Activated CD8-positive, alpha-beta memory T cell treated with anti-CD3 and anti-CD28 coated beads for 4 hours (primary cell): ENCODE measurements at regions not wholly inside any gene's neighbourhood (a gene's known extent, or its start where the extent isn't known, plus 50 kb on each side); places are given as distances from the start of the nearest gene placed in this dataset.
"Not testable (repeated sequence)": the region's sequence is repeated elsewhere in the genome, so short reads cannot be mapped to it uniquely, and the experiment has no call there.

ENCODE experiments used
- DNase-seq, 2 donors: peaks; one replicate each; pipeline ENCODE4 v3.0.0-alpha.2; 2020; ENCODE audit warnings: low read depth in 2 of 2

DNA sequence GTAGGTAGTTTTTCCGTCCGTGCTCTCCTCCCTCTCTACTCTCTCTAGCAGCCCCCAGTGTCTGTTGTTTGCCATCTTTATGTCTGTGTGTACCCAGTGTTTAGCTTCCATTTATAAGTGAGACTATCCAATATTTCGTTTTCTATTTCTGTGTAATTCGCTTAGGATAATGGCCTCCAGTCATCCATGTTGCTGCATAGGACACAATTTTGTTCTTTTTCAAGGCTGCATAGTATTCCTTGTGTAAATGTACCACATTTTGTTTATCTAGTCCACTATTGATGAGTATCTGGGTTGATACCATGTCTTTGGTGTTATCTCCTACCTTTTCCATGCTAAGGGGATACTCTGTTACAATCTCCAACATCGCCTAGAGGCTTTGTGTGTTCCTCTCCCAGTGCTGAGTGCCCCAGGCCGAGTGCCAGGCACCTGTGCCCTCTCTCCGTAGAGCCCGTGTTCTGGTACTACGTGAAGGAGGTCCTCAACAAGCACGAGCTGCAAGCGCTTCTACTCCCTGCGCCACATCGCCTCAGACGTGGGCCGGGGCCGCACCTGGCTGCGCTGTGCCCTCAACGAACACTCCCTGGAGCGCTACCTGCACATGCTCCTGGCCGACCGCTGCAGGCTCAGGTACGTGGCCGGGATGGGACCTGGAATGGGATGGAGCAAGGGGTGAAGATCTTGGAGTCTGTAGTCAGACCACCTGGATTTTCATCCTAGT, 51.0 kb downstream of the NPIPB11 start:
- not testable (repeated sequence) for DNase-seq

DNA sequence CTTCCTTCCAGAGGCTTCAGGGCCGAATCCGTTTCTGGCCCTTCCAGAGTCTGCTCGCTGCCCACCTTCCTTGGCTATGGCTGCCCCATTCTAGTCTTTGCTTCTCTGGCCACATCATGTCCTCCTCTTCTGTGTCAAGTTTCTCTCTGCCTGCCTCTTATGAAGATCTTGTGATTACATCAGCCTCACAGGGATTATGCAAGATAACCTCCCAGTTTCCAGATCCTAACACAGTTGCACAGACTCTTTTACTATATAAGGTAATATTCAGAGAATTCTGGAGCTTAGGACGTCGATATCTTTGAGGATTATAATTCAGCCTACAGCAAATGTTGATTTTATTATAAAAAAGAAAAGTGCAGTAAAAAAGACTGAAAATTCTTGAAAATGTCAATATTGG, 52.1 kb downstream of the NPIPB11 start:
- not testable (repeated sequence) for DNase-seq

DNA sequence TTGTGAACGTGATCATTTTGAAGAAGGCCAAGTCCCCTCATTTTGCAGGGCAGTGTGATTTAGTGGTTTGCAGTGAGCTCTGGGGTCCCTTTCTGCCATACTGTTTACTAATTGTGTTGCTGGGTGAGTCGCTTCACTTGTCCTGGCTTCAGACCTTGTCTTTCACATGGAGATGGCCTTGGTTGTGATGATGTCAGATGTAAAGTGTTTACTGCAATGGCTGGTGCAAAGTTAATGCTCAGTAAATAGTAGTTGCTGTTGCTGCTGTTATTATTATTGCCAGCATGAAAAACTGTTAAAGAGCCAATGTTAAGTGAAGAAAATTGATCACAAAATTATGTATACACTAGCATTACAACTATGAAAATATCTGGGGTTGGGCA, 53.9 kb downstream of the NPIPB11 start:
- DNase-seq = not testable (repeated sequence)

DNA sequence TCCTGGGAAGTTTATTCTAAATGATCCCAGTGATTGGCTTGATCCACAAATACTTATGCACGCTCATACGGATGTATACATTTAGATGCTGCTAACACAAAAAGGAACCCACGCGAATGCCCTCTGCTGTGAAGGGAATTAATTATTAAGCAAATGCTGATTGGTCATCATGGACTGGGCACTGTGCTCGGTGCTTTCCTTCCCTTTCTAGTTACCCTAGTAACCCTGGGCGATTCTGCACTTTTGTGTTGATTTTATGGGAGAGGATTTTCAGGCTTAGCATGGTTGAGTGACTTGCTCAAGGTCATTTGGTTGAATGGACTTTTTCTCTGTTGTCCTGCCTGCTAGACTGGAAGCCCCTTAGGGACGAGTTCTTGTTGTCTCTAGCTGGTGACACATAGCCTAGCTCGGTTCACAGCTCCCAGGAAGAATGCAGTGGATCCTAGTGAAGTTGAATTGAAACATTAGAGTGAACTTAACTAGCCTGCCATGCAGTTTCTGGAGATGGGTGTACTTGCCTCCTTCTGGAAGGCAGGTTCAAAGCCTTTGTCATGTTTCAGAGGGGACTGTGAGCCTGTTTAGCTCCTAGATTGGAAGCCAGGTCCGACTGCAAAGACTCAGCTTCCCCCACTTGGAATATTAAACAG, 54.4 kb downstream of the NPIPB11 start:
- not testable (repeated sequence) for DNase-seq

DNA sequence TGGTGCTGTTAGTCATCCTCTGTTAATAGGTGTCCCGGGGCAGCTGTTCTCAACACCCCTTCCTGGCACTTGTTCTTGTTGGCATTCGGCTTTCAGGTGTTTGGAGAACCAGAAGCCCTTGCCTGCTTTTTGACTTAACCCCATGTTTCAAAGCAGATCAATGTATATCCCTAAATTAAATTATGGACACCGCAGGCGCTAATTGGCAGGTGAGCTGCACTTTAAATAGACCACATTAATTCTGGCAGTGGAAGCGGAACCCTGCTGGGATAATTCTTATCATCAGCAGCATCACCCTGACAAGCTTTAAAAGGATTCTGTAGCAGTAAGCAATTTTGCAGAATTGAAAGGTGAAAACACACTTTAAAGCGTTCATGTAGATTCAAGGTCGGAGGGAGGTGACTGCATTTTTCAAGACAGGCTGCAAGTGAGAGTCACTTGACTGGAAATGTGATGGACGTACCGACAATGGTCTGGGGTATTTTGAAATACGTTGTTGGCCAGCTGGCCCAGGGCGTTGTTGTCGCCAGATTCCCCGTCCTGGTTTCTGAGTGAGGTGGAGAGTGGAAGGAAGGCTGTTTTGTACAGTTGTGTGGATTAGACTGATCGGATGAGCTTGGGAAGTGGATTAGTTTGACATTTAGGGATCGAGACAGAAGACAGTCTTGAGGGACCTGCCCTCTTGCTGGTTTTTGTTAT, 55.1 kb downstream of the NPIPB11 start:
- not testable (repeated sequence) for DNase-seq

DNA sequence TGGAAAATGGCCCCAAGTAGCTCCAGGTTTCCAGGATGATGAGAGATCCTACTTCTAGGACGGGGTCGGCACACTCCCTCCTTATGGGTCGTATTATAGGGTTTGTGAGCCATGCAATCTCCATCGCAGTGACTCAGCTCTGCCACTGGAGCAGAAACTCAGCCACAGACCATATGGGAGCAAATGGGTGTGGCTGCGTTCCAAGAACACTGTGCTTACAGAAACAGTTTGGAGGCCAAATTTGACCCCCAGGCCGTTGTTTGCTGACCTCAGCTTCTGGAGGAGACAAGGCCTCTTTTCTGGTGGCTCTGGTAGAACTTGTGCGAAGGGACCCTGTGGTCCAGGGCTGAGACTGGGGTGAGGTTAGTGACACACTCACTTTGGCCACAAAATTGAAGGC, 56.5 kb downstream of the NPIPB11 start:
- DNase-seq = not testable (repeated sequence)

DNA sequence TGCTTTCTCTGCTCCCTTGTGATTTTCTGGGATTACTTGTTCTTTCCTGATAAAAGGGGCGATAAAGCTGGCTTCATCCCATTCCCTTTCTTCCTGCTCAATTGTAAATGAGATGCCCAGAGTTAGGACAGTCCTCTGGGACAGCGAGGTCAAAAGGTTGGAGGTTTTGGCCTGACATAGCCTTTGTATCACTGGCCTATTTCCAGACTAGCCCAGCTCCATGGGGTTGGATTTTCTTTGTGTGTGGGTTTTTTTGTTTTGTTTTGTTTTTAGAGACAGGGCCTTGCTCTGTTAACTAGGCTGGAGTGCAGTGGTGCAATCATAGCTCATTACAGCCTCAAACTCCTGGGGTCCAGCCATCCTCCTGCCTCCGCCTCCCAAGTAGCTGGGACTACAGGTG, 57.8 kb downstream of the NPIPB11 start:
- DNase-seq = not testable (repeated sequence)

DNA sequence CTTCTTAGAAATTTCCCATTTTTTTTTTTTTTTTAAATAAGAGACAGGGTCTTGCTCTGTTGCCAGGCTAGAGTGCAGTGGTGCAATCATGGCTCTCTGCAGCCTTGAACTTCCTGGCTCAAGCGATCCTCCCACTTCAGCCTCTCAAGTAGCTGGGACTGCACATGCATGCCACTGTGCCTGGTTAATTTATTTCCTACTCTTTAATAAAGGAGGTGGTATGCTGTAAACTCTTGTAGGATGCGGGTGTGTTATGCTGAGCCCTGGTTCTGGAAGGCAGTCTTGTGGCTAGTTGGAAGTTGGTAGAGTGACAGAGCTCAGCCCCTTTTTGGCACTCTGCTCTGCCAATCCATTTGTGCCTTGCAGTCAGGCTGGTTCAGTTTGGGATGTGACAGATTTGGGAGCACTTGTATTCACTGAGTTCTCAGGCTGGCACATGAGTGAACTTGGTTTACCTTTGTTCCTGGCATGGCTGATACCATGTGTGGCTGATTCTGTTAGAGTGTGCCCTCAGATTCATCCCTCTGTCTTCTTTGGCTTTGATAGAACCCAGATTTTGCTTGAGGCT, 58.3 kb downstream of the NPIPB11 start:
- not testable (repeated sequence) for DNase-seq

DNA sequence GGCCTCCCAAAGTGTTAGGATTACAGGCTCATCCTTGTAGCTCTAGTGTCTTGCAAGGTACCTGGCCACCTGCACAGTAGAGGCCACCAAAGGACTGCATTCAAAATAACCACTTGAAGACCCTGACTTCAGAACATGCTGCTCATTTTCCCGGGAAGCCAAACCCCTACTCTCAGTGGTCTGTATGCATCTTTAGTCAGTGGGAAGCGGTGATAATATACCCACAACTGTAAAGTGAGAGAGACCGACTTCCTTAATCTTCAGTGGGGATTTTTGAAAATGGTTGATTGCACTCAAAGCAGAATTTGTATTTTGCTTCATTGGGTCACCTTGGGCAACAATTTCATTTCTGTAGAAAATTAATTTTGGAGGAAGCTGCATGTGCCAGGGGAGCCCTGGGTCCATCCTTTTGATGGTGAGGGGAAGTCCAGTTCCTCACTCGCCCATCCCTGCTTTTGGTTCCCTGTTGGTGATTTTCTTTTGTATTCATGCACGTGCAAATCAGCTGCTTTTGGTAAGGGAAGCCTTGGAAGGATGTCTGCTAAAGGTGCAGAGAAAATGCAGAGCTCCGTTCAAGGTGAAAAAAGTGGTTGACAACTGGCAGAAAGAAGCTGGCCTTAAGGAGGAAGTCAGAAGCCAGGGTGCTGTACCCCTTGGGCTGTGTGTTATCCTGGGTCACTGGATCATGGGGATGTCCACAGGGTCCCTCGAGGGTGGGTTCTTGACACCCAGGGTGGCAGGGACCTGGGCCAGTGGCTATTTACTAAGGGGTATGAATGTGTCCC, 59.5 kb downstream of the NPIPB11 start:
- DNase-seq = not testable (repeated sequence)

DNA sequence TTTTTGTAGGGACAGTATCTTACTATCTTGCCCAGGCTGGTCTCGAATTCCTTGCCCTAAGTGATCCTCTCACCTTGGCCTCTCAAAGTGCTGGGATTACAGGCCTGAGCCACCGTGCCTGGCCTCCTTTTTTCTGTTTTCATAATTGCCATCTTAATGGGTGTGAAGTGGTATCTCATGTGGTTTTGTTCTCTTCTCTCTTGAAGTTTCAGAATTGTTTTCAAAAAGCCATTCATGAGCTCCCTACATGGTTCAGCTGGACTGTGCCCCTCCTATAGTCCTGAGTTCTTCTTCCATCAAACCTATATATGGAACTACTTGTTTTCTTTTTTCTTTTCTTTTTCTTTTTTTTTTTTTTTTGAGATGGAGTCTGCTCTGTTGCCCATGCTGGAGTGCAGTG, 60.3 kb downstream of the NPIPB11 start:
- not testable (repeated sequence) for DNase-seq

DNA sequence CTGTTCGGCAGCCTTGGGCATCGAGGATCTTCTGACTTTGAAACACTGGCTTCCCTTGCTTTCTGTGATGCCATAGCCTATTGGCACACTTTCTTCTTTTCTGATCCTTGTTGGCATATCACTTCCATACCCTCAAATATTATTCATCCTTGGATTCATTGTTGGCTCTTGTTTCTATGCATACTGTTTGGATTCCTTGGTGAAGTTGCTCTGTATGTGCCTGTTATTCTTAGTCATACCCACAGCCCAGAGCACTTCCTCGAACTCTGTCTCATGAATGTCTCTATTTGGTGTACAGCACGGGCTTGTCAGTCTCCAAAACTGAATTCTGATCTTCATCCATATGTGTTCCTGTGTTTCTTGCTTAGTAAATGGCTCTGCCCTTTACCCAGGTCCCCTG, 63.6 kb downstream of the NPIPB11 start:
- DNase-seq = not testable (repeated sequence)

DNA sequence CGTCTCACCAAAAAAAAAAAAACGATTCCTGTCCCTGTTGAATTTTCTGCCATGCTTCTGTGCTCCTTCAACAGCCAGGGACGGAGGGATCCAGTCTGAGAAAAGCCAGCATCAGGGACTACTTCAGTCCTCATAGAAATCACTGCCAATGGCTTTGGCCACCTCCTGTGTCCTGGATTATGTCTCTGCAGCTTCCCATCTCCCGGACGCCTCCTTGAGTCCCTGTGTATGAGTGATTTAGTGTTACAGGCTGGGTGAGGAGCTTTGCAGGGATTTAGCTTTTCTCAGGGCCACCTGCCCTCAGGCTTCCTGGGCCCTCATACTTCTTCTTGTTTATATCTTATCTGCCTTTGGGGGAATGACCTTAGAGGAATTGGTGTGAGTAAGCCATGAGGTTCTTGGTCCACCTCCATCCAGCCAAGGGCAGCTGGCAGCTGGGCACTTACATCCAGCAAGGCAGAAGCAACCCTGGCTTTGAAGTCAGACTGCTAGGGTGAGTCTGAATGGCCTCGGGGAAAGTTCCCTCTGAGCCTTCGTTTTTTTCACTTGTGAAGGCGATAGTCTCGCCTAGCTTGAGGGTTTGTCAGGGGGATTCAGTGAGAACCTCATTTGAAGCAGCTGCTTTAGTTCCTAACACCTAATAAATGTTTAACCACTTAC, 65.6 kb downstream of the NPIPB11 start:
- not testable (repeated sequence) for DNase-seq

DNA sequence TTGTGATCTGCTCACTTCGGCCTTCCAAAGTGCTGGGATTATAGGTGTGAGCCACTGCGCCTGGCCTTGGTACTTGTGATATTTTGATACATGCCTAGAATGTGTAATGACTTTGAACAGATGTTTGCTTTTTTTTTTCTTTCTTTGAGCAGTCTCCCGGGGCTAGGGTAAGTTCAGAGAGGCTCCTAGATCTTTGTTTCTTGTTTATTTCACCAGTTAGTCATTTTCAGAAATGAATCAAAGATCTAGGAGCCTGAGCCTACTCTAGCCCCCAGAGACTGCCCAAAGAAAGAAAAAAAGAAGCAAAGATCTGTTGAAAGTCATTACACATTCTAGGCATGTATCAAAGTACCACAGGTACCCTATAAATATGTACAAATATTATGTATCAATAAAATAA, 66.3 kb downstream of the NPIPB11 start:
- not testable (repeated sequence) for DNase-seq

DNA sequence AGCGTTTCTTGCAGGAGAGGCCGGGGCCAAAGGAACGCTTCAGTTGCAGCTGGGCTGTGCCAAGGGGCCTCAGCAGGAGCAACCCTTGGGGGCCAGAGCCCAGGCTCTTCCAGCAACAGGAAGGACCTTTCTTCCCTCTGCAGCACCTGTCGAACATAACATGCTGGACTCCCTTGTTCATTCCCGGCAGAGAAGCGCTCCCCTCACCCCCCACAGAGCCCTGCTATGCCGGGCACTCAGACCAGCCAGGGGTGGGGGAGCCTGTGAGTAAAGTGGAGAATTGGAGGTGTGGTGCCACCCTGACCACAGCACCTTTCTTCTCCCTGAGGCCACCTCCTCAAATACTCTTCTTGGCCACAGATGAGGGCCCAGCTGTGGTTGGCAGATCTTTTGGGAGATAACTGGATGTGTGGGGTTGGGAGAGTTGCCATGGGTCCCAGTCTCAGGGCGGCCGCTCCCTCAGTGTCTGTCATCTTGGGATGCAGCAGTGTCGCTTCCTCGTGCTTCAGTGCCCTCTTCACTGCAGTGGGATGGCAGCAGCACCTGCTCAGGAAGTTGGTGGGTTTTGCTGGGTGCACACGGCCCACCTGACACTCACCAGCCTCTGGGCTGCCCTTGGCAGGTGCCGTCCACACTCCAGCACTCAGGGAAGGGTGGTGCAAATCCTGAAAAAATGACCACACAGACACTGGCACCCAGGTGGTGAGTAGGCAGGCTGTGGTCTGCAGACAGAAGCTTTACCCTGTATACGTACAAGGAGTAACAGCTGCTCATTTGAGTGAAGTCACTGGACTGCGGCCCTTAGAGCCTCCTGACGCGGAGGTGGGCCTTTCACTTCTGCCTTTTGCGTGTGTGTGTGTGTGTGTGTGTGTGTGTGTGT, 67.5 kb downstream of the NPIPB11 start:
- not testable (repeated sequence) for DNase-seq

DNA sequence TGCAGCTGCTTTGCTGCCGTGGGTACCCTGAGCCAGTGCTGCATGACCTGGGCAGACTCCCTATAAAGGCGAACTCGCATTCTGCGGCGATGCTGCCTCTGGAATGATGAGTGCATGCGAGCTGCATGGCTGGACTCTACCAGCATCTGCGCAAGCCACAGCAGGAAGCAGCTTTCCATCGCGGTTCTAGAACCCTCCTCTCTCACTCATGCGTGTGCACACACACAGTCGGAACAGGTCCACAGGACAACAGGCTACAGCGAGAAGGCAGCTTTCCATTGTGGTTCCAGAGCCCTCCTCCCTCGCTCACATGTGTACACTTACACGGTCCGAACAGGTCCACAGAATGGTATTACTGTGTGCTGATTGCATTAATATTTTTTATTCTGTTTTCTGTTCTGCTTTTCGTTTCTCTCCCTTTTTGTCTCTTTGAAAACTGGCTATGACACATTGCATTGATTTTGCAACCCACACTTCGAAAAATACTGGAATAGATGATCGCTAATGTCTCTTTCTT, 69.1 kb downstream of the NPIPB11 start:
- not testable (repeated sequence) for DNase-seq

DNA sequence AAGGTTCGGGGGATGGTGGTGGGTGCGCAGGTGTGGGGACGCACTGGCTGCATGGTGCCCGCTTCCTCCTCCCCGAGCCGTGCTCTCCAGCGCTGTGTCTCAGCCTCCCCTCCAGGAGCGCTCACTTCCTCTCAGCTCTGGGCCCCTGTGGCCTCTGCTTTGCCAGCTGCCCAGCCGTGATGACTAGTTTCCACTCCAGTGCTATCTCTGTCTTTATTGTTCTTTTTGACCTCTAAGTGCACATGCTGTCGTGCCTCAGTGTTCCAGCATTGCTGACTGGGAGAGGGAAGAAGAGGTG, 71.0 kb downstream of the NPIPB11 start:
- not testable (repeated sequence) for DNase-seq

DNA sequence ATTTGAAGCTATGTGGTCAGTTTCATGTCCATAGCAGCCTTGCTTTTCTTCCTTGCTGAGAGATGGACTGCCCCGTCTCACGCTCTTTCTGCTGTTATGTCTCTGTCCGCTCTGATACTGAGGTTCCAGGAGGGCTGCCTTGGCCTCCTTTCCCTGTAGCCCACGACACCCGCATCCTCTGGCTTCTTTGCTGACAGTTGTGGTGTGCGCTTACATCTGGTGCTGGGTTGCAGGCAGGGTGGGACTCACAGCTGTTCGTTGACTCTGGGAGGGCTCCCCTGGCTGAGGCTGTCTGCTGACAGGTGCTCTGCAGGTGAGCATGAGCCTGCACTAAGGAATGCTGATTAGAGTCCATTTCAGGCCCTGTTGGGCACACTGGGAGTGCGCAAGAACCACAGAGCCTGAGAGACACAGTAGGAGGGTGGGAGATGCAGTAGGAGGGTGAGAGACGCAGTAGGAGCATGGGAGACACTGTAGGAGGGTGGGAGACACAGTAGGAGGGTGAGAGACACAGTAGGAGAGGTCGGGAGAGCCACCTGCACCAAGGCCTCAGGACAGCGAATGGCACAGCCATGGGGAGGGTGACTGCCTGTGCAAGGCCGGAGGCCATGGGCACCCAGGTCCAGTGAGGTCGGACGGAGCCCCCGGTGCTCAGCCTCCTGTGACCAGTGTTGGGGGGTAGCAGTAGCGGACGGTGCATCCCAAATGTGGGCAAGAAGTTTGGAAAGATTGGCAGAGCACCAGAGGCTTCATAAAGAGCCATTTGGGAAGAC, 71.5 kb downstream of the NPIPB11 start:
- DNase-seq = not testable (repeated sequence)

DNA sequence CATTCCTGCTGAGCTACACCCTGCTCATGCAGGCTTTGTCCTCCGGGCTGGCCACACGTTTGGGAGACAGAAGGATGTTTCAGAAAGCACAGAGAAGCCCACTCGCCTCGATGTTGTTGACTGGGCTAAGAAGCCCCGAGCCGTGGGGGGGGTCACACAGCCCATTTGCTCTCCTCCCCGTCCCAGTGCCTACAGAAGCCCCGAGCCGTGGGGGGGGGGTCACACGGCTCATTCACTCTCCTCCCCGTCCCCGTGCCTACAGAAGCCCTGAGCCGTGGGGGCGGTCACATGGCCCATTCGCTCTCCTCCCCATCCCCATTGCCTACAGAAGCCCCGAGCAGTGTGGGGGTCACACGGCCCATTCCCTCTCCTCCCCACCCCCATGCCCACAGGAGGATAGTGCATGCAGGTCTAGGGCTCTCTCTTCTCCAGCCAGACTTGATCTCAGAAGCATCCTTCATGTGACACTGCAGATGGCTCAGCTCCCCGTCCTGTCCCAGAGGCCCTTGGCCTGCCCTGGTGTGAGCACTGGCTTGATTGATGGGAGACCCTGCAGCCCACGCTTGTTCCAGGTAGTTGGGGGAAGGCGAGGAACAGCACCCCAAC, 72.9 kb downstream of the NPIPB11 start:
- DNase-seq = not testable (repeated sequence)

DNA sequence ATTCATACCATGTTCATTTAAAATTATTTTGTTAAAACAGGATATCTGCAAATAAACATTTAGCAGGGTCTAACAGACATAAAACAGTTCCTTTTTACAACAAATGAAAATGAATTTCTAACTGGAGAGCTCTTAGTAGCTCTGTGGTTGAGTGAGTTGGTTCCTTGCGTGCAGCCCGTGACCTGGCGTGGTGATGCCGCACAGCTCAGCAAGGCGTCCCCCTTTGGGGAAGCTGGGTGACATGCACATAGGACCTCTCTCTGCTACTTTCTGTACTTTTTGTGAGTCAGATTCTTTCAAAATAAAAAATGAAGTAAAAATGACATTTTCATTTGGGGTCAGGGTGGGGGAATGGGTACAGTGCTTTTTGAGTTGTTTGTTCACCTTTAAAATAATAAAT, 75.9 kb downstream of the NPIPB11 start:
- not testable (repeated sequence) for DNase-seq
